ENCODE measurements at regions not wholly inside any gene's neighbourhood (a gene's known extent, or its start where the extent isn't known, plus 50 kb on each side); places are given as distances from the start of the nearest gene placed in this dataset.

DNA sequence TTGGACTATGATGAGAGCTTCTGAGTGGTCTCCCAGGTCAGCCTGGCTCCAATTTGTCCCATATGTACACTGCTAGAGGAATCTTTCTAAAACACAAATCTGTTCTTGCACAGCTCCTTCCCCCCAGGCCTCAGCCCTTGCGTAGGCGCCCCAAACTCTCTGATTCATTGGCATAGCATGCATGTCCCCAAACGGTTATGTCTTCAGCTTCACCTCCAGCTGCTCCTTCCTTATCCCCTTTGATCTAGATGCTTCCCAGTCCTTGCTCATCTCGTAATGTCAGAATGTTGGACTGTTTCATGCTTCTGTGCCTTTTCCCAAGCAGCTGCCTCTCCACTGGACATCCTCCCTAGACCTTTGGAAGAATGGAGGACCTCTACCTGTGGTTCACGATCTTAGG is 60.1 kb upstream of the BASP1 start:
- Histone ChIP-seq H3K4me1 (no peaks in the 10 kb centered on the region), H3K36me3 (ENCODE audit: insufficient read depth in 1 of 2, low read depth in 1 of 2) (no peaks in the 10 kb centered on the region), H3K4me3 (no peak overlapping the region), H3K9me3 (no peaks in the 10 kb centered on the region), H3K27me3 (ENCODE audit: insufficient read depth in 3 of 3, low read length in 2 of 3) (no peaks in the 10 kb centered on the region), H3K27ac (no peak overlapping the region)
- intact Hi-C loops (cut with DNase I): no loop called here
- WGBS, 3 donors: 81 to 85% (median 84%) methylated on average over 5 of the region's 5 CpGs
- TF ChIP-seq, protein P1, sequence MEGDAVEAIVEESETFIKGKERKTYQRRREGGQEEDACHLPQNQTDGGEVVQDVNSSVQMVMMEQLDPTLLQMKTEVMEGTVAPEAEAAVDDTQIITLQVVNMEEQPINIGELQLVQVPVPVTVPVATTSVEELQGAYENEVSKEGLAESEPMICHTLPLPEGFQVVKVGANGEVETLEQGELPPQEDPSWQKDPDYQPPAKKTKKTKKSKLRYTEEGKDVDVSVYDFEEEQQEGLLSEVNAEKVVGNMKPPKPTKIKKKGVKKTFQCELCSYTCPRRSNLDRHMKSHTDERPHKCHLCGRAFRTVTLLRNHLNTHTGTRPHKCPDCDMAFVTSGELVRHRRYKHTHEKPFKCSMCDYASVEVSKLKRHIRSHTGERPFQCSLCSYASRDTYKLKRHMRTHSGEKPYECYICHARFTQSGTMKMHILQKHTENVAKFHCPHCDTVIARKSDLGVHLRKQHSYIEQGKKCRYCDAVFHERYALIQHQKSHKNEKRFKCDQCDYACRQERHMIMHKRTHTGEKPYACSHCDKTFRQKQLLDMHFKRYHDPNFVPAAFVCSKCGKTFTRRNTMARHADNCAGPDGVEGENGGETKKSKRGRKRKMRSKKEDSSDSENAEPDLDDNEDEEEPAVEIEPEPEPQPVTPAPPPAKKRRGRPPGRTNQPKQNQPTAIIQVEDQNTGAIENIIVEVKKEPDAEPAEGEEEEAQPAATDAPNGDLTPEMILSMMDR (IDR thresholded peaks at IDR 0.05): no peak
- ATAC-seq (no peak), DNase-seq (no peak)

GRCh38 chr5:17157916-17158529 is 59.4 kb upstream of the BASP1 start:
- Histone ChIP-seq H3K27me3 (ENCODE audit: insufficient read depth in 3 of 3, low read length in 2 of 3) (no peaks in the 10 kb centered on the region), H3K36me3 (ENCODE audit: insufficient read depth in 1 of 2, low read depth in 1 of 2) (no peaks in the 10 kb centered on the region), H3K27ac (no peak overlapping the region), H3K4me1 (no peaks in the 10 kb centered on the region), H3K4me3 (no peak overlapping the region), H3K9me3 (no peaks in the 10 kb centered on the region)
- no peak for DNase-seq
- WGBS, 3 donors: 74 to 80% (median 80%) methylated on average over 7 of the region's 7 CpGs
- ATAC-seq: no peak
- TF ChIP-seq, protein P1 (IDR thresholded peaks at IDR 0.05): no peak
- intact Hi-C loops (cut with DNase I): no loop called here

- H3K4me3 ChIP-seq: no peak overlapping the region
- H3K27ac ChIP-seq: no peak overlapping the region
- WGBS, 3 donors: 56 to 75% (median 59%) methylated on average over 2 of the region's 2 CpGs
- TF ChIP-seq, protein P1 (IDR thresholded peaks at IDR 0.05): no peak
- no peaks in the 10 kb centered on the region for H3K4me1 ChIP-seq
- ATAC-seq (no peak), DNase-seq (no peak)
- H3K36me3 ChIP-seq (ENCODE audit: insufficient read depth in 1 of 2, low read depth in 1 of 2): no peaks in the 10 kb centered on the region
- H3K9me3 ChIP-seq: no peaks in the 10 kb centered on the region
- H3K27me3 ChIP-seq (ENCODE audit: insufficient read depth in 3 of 3, low read length in 2 of 3): no peaks in the 10 kb centered on the region
- intact Hi-C loops (cut with DNase I): no loop called here
These were observed 56.7 kb upstream of the BASP1 start for GRCh38 chr5:17160756-17161040.

- no peak overlapping the region for H3K4me3 ChIP-seq
- intact Hi-C loops (cut with DNase I): no loop called here
- H3K4me1 ChIP-seq: no peaks in the 10 kb centered on the region
- H3K36me3 ChIP-seq (ENCODE audit: insufficient read depth in 1 of 2, low read depth in 1 of 2): no peaks in the 10 kb centered on the region
- 72 to 92% (median 79%) methylated on average over 3 of the region's 3 CpGs for WGBS, 3 donors
- no peak for DNase-seq
- no peak for ATAC-seq
- TF ChIP-seq, protein P1 (IDR thresholded peaks at IDR 0.05): no peak
- no peaks in the 10 kb centered on the region for H3K9me3 ChIP-seq
- H3K27me3 ChIP-seq (ENCODE audit: insufficient read depth in 3 of 3, low read length in 2 of 3): no peaks in the 10 kb centered on the region
- H3K27ac ChIP-seq: no peak overlapping the region
These were observed 55.8 kb upstream of the BASP1 start for GRCh38 chr5:17161662-17162061.

- no peak for DNase-seq
- intact Hi-C loops (cut with DNase I): no loop called here
- Histone ChIP-seq H3K9me3 (no peaks in the 10 kb centered on the region), H3K36me3 (ENCODE audit: insufficient read depth in 1 of 2, low read depth in 1 of 2) (no peaks in the 10 kb centered on the region), H3K4me1 (no peaks in the 10 kb centered on the region), H3K27ac (no peak overlapping the region), H3K4me3 (no peak overlapping the region), H3K27me3 (ENCODE audit: insufficient read depth in 3 of 3, low read length in 2 of 3) (no peaks in the 10 kb centered on the region)
- TF ChIP-seq, protein P1 (IDR thresholded peaks at IDR 0.05): no peak
- ATAC-seq: no peak
These were observed 54.2 kb upstream of the BASP1 start for GRCh38 chr5:17163221-17163620.
